Neural cell (in vitro differentiated cells): ENCODE measurements at regions not wholly inside any gene's neighbourhood (a gene's known extent, or its start where the extent isn't known, plus 50 kb on each side); places are given as distances from the start of the nearest gene placed in this dataset.

ENCODE experiments used
- H2AFZ ChIP-seq: fragments of 200-600, 300-800 bp; sonication (generic), shearing (Covaris generic); 2 replicates; pipeline ENCODE4 v1.6.0; 2014; ENCODE audit warnings: low read depth, mild to moderate bottlenecking, antibody characterized with exemption, low read length, moderate library complexity
- H3F3A ChIP-seq: fragments of 200-600 bp; shearing (Covaris generic); 2 replicates; pipeline ENCODE4 v1.6.1; 2016; ENCODE audit warnings: mild to moderate bottlenecking, moderate library complexity, mixed read lengths, antibody characterized with exemption, low read length; ENCODE audit not compliant: insufficient read depth, poor library complexity, severe bottlenecking
- H3K27ac ChIP-seq: fragments of 200-600, 300-800 bp; sonication (generic), shearing (Covaris generic); 2 replicates; pipeline ENCODE4 v1.5.1; 2014; ENCODE audit warnings: mild to moderate bottlenecking, low read length, moderate library complexity
- H3K27me3 ChIP-seq: fragments of 300-800, 200-600 bp; sonication (generic), shearing (Covaris generic); 2 replicates; pipeline ENCODE4 v1.6.0; 2014; ENCODE audit warnings: mild to moderate bottlenecking, low read depth, low read length, moderate library complexity; ENCODE audit not compliant: insufficient read depth
- H3K36me3 ChIP-seq: fragments of 300-800, 200-600 bp; sonication (generic), shearing (Covaris generic); 2 replicates; pipeline ENCODE4 v1.5.1; 2014; ENCODE audit warnings: mild to moderate bottlenecking, antibody characterized with exemption, low read length, moderate library complexity; ENCODE audit not compliant: insufficient read depth
- H3K4me2 ChIP-seq: fragments of 300-800, 200-600 bp; sonication (generic), shearing (Covaris generic); 2 replicates; pipeline ENCODE4 v1.6.0; 2014; ENCODE audit warnings: mild to moderate bottlenecking, low read length
- H3K4me3 ChIP-seq: fragments of 300-800, 200-600 bp; sonication (generic), shearing (Covaris generic); 2 replicates; pipeline ENCODE4 v1.5.1; 2014; ENCODE audit warnings: mild to moderate bottlenecking, low read length, moderate library complexity
- H3K79me2 ChIP-seq: fragments of 200-600 bp; shearing (Covaris generic); replicated peaks from 2 replicates; pipeline ENCODE4 v1.6.0; 2014; ENCODE audit warnings: mild to moderate bottlenecking, low read length, moderate library complexity; ENCODE audit not compliant: insufficient read depth
- H3K9ac ChIP-seq: fragments of 300-800, 200-600 bp; sonication (generic), shearing (Covaris generic); 2 replicates; pipeline ENCODE4 v1.6.1; 2016; ENCODE audit warnings: mild to moderate bottlenecking, low read length, mixed read lengths
- H3K9me2 ChIP-seq: fragments of 200-600 bp; shearing (Covaris generic); 2 replicates; pipeline ENCODE4 v1.6.1; 2016; ENCODE audit warnings: mild to moderate bottlenecking, low read length, mixed read lengths; ENCODE audit not compliant: insufficient read depth
- H3K9me3 ChIP-seq: fragments of 200-600, 300-800 bp; sonication (generic), shearing (Covaris generic); 2 replicates; pipeline ENCODE4 v1.6.1; 2016; ENCODE audit warnings: mild to moderate bottlenecking, mixed run types, low read length, moderate library complexity, mixed read lengths
- H4K20me1 ChIP-seq: fragments of 200-600 bp; shearing (Covaris generic); 2 replicates; pipeline ENCODE4 v1.6.1; 2016; ENCODE audit warnings: mild to moderate bottlenecking, mixed run types; ENCODE audit not compliant: insufficient read depth
- CTCF ChIP-seq: fragments of 450-650 bp; IDR thresholded peaks from 2 replicates; pipeline ENCODE4 v1.5.1; 2014; ENCODE audit warnings: antibody characterized with exemption, mild to moderate bottlenecking, moderate library complexity; ENCODE audit not compliant: poor library complexity, severe bottlenecking
- EP300 ChIP-seq: fragments of 450-650 bp; conservative IDR thresholded peaks from 2 replicates; pipeline ENCODE4 v1.6.1; 2014; ENCODE audit warnings: antibody characterized with exemption, mild to moderate bottlenecking, moderate library complexity; ENCODE audit not compliant: poor library complexity, severe bottlenecking
- EZH2 ChIP-seq: fragments of 200-600, 300-800 bp; shearing (Covaris generic), sonication (generic); IDR thresholded peaks from 2 replicates; pipeline ENCODE4 v1.6.1; 2014; ENCODE audit warnings: antibody characterized with exemption, low read length, borderline replicate concordance, mild to moderate bottlenecking; ENCODE audit not compliant: insufficient read depth, poor library complexity, severe bottlenecking
- MXI1 ChIP-seq: fragments of 450-650 bp; conservative IDR thresholded peaks from 2 replicates; pipeline ENCODE4 v1.6.1; 2014; ENCODE audit warnings: antibody characterized with exemption, mild to moderate bottlenecking; ENCODE audit not compliant: poor library complexity, severe bottlenecking
- POLR2AphosphoS5 ChIP-seq: IDR thresholded peaks from 2 replicates; pipeline ENCODE4 v1.6.1; 2012
- RAD21 ChIP-seq: fragments of 450-650 bp; conservative IDR thresholded peaks from 2 replicates; pipeline ENCODE4 v1.6.1; 2014; ENCODE audit warnings: antibody characterized with exemption, mild to moderate bottlenecking, moderate library complexity
- REST ChIP-seq: IDR thresholded peaks from 2 replicates; pipeline ENCODE4 v1.6.1; 2012; ENCODE audit warnings: borderline replicate concordance
- SMC3 ChIP-seq: fragments of 450-650 bp; conservative IDR thresholded peaks from 2 replicates; pipeline ENCODE4 v1.6.1; 2014; ENCODE audit warnings: antibody characterized with exemption, mild to moderate bottlenecking, moderate library complexity; ENCODE audit not compliant: poor library complexity
- TAF1 ChIP-seq: IDR thresholded peaks from 2 replicates; pipeline ENCODE4 v1.6.1; 2012; ENCODE audit warnings: low read depth

- Histone ChIP-seq H3K9me2 (no peaks in the 10 kb centered on the region), H3K79me2 (no peaks in the 10 kb centered on the region), H2AFZ (no peak overlapping the region), H4K20me1 (no peaks in the 10 kb centered on the region), H3K4me2 (no peak overlapping the region), H3K9me3 (no peaks in the 10 kb centered on the region), H3K36me3 (no peaks in the 10 kb centered on the region), H3F3A (no peaks in the 10 kb centered on the region), H3K27me3 (no peaks in the 10 kb centered on the region), H3K27ac (peak overlapping the region; percentile 77), H3K4me3 (no peak overlapping the region), H3K9ac (no peak overlapping the region)
- TF ChIP-seq EZH2 (no peak), CTCF (no peak), RAD21 (no peak), EP300 (no peak), TAF1 (no peak), MXI1 (no peak), POLR2AphosphoS5 (no peak), SMC3 (no peak), REST (no peak)
Measured at GRCh38 chr10:78285226-78285625, 251.6 kb downstream of the RPS24 start.

GRCh38 chr10:78286186-78286585 lies 252.5 kb downstream of the RPS24 start:
- no peaks in the 10 kb centered on the region for H3K27me3 ChIP-seq
- TF ChIP-seq REST (no peak), CTCF (no peak), RAD21 (no peak), SMC3 (no peak), TAF1 (no peak), EZH2 (no peak), POLR2AphosphoS5 (no peak), MXI1 (no peak), EP300 (no peak)
- H3F3A ChIP-seq = no peaks in the 10 kb centered on the region
- no peaks in the 10 kb centered on the region for H3K9me3 ChIP-seq
- H3K27ac ChIP-seq = no peak overlapping the region
- no peak overlapping the region for H3K4me3 ChIP-seq
- H3K9me2 ChIP-seq = no peaks in the 10 kb centered on the region
- no peaks in the 10 kb centered on the region for H3K36me3 ChIP-seq
- H3K9ac ChIP-seq = no peak overlapping the region
- H3K79me2 ChIP-seq = no peaks in the 10 kb centered on the region
- no peaks in the 10 kb centered on the region for H4K20me1 ChIP-seq
- H2AFZ ChIP-seq = no peak overlapping the region
- H3K4me2 ChIP-seq = no peak overlapping the region
